ENCODE measurements at regions not wholly inside any gene's neighbourhood (a gene's known extent, or its start where the extent isn't known, plus 50 kb on each side); places are given as distances from the start of the nearest gene placed in this dataset.

DNA sequence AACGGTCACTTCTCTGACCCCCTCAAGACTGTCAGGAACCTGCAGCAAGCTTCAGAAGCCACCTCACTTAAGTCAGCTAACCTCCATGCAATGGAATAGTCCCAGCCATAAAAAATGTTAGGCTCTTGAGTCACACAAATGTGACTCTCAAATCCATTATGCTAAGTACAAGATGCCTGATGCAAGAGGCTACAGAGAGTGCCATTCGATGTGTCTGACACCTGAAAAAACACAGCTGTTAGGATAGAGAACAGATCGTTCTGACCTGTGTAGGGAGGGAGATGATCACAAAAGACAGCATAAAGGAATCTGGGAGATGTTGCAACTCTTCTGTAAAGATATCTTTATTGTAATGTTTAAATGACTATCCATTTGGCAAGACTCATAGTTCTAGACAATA is 712.4 kb downstream of the TBC1D22A start (continued):
- TF ChIP-seq, protein P1, sequence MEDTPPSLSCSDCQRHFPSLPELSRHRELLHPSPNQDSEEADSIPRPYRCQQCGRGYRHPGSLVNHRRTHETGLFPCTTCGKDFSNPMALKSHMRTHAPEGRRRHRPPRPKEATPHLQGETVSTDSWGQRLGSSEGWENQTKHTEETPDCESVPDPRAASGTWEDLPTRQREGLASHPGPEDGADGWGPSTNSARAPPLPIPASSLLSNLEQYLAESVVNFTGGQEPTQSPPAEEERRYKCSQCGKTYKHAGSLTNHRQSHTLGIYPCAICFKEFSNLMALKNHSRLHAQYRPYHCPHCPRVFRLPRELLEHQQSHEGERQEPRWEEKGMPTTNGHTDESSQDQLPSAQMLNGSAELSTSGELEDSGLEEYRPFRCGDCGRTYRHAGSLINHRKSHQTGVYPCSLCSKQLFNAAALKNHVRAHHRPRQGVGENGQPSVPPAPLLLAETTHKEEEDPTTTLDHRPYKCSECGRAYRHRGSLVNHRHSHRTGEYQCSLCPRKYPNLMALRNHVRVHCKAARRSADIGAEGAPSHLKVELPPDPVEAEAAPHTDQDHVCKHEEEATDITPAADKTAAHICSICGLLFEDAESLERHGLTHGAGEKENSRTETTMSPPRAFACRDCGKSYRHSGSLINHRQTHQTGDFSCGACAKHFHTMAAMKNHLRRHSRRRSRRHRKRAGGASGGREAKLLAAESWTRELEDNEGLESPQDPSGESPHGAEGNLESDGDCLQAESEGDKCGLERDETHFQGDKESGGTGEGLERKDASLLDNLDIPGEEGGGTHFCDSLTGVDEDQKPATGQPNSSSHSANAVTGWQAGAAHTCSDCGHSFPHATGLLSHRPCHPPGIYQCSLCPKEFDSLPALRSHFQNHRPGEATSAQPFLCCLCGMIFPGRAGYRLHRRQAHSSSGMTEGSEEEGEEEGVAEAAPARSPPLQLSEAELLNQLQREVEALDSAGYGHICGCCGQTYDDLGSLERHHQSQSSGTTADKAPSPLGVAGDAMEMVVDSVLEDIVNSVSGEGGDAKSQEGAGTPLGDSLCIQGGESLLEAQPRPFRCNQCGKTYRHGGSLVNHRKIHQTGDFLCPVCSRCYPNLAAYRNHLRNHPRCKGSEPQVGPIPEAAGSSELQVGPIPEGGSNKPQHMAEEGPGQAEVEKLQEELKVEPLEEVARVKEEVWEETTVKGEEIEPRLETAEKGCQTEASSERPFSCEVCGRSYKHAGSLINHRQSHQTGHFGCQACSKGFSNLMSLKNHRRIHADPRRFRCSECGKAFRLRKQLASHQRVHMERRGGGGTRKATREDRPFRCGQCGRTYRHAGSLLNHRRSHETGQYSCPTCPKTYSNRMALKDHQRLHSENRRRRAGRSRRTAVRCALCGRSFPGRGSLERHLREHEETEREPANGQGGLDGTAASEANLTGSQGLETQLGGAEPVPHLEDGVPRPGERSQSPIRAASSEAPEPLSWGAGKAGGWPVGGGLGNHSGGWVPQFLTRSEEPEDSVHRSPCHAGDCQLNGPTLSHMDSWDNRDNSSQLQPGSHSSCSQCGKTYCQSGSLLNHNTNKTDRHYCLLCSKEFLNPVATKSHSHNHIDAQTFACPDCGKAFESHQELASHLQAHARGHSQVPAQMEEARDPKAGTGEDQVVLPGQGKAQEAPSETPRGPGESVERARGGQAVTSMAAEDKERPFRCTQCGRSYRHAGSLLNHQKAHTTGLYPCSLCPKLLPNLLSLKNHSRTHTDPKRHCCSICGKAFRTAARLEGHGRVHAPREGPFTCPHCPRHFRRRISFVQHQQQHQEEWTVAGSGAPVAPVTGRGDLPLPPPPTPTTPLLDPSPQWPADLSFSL (CRISPR knock-in tag; IDR thresholded peaks at IDR 0.05), result no peak
- TF ChIP-seq, protein P2, sequence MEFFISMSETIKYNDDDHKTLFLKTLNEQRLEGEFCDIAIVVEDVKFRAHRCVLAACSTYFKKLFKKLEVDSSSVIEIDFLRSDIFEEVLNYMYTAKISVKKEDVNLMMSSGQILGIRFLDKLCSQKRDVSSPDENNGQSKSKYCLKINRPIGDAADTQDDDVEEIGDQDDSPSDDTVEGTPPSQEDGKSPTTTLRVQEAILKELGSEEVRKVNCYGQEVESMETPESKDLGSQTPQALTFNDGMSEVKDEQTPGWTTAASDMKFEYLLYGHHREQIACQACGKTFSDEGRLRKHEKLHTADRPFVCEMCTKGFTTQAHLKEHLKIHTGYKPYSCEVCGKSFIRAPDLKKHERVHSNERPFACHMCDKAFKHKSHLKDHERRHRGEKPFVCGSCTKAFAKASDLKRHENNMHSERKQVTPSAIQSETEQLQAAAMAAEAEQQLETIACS (CRISPR knock-in tag; IDR thresholded peaks at IDR 0.05), result no peak
- TF ChIP-seq, protein P3, sequence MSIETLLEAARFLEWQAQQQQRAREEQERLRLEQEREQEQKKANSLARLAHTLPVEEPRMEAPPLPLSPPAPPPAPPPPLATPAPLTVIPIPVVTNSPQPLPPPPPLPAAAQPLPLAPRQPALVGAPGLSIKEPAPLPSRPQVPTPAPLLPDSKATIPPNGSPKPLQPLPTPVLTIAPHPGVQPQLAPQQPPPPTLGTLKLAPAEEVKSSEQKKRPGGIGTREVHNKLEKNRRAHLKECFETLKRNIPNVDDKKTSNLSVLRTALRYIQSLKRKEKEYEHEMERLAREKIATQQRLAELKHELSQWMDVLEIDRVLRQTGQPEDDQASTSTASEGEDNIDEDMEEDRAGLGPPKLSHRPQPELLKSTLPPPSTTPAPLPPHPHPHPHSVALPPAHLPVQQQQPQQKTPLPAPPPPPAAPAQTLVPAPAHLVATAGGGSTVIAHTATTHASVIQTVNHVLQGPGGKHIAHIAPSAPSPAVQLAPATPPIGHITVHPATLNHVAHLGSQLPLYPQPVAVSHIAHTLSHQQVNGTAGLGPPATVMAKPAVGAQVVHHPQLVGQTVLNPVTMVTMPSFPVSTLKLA (IDR thresholded peaks at IDR 0.05), result no peak
- no peak for TF ChIP-seq TRIM24 (CRISPR knock-in tag; IDR thresholded peaks at IDR 0.05)

Measured in HepG2 (cell line).